DMS 273 (cell line): ENCODE measurements at regions not wholly inside any gene's neighbourhood (a gene's known extent, or its start where the extent isn't known, plus 50 kb on each side); places are given as distances from the start of the nearest gene placed in this dataset.

Experiments used
- DNase-seq: peaks from one replicate; lab custom pipeline; 2025; ENCODE audit not compliant: unreplicated experiment; lab: John Stamatoyannopoulos, UW

DNA sequence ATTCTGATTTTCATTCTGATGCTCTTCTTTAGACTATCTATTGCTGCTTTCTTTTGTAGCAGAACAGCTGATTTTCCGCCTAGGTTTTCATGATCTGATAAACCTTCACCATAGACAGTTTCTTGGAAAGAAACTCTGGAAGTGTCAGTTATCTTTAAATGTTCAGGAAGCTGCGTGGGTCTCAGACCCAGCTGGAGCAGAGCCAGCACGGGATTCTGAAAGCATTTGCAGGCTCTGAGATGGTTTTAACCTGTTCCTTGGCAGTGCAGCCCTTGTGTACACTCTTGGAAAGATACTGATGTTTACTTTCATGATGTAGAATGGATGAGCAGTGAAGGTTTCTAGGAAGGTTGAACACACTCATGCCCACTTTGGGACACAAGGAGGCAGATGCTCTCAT, 178.0 kb upstream of the DMRT1 start:
- DNase-seq, result no peak

DNA sequence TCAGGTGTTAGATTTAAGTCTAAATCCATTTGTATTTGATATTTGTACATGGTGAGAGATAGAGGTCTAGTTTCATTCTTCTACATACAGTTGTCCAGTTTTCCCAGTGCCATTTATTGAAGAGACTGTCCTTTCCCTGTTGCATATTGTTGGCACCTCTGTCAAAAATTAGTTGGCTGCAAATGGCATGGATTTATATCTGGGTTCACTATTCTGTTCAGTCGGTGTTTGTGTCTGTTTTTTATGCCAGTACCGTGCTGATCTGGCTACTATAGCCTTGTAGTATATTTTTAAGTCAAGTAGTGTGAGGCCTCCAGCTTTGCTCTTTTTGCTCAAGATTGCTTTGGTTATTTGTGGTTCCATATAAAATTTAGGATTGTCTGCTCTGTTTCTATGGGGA, 176.2 kb upstream of the DMRT1 start:
- DNase-seq, result no peak

DNA sequence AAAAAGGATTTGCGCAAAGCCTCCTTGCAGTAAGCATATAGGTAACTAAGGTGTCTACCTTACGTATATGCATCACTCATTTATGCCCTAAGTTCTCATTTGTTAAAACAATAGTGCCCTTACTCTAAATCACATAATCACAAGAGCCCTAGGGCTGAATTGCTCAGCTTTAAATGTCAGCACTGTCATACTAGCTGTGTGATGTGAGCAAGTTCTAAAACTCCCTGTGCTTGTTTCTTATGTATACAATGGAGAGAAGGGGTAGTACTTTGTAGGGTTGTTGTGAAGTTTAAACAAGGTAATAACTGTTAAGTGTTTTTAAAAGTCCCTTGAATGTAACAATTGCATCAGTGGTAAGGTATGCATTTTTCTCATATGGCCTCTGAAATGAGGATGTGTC, 169.5 kb upstream of the DMRT1 start:
- DNase-seq, result no peak

DNA sequence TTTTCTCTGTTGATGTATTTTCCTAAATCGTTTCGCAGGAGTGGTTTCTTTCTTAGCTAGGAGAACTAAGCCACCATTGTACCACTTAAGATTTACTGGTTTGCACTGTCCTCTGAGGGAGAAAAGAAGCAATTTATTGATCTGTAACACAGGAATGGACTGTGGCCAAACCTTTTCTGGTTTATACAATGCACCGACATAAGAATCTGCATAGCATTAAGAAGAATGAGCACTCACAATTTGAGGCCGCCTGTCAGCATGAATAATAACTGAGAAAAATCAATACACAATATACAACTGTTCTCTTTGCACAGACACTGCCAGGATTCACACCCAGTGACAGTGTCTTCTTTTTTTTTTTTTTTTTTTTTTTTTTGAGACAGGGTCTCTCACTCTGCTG, 168.6 kb upstream of the DMRT1 start:
- DNase-seq, result no peak

DNA sequence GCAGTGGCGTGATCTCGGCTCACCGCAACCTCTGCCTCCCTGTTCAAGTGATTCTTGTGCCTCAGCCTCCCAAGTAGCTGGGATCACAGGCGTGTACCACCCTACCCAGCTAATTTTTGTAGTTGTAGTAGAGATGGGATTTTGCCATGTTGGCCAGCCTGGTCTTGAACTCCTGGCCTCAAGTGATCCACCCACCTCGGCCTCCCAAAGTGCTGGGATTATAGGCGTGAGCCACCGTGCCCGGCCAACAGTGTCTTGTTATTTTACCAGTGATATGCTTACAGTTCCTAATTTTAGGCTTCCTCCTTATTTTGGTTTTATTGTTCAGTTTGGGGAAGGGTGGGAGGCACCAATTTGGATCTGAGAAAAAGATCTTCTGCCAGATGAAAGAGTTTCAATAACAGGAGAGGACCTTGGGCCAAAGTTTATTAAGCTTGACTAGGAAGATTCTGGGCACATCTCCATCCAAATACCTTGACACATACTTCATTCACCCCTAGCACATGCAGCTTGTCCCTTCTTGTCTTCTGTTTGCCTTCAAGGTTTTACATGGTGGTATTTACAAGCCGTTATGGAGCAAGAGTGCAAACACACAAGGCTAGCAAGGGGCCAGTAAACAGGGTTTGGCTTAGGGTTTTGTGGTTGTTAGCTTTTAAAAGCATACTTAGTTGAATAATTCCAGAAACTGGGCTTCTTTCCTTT, 168.1 kb upstream of the DMRT1 start:
- DNase-seq, result no peak

DNA sequence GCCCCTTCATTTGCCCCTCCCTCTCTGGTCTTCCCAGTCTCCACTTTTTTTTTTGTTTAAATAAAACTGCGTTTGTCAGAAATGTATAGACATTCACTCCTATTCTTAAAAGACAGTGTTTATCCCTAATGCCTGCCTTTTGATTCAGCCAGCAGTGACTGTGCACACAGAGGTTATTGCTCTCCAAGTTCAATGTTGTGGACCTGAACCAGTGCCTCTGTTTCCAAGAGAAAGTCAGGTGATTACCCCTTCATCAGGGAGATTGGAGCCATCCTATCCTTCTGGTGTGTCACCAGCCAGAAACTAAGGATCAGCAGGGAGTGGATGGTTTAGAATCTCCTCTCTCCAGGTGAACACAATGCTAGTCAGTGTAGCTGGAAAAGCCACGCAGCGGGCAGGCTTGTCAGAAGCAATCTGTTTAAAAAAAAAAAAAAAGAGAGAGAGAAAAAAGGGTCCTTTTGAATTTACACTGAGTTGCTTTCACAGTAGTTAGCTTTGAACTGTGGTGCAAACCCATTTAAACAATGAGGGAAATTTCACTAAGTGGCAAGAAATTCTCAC, 167.5 kb upstream of the DMRT1 start:
- DNase-seq, result no peak

DNA sequence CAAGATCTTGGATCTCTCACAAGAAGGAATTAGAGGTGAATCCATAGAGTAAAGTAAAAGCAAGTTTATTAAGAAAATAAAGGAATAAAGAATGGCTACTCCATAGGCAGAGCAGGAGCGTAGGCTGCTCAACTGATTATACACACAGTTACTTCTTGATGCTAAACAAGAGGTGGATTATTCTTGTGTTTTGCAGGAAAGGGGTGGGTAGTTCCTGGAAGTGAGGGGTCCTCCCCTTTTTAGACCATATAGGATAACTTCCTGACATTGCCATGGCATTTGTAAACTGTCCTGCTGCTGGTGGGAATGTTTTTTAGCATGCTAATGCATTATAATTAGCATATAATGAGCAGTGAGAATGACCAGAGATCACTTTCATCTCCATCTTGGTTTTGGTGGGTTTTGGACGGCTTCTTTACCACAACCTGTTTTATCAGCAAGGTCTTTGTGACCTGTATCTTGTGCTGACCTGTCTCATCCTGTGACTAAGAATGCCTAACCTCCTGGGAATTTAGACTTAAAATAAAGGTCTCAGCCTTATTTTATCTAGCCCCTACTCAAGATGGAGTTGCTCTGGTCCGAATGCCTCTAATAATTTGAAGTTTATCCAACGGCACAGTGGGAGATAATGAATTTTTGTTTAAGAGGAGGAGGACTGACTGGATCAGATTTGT, 165.7 kb upstream of the DMRT1 start:
- DNase-seq, result no peak

DNA sequence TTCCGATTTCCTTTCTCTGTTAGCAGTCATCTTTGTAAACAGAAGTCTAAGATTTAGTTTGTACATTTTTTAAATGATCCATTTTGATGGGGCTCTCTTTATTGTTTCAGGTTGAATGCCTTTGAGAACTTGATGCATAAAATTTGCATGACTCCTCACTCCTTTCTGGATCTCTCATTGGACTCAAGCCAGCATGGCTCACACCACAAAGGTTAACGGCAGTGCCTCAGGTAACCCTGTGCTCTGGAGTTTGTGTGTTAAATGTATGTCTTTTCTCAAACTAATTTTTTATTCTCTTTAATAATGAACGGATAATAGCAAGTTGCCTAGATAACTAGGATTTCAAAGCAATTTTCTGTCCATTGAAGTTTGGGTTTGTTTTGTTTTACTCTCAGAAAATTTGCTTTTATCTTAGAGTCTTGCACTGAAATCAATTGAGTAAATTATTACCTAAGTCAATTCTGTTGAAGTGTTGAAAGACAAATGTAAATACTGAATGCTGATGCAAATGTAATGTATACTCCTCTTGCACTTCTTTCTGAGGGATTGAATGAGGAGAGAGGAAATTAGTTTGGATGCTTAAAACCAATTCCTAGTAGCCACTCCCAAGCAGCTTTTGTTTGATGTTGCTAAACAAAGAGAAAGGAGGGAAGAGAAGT, 164.6 kb upstream of the DMRT1 start:
- DNase-seq, result no peak

DNA sequence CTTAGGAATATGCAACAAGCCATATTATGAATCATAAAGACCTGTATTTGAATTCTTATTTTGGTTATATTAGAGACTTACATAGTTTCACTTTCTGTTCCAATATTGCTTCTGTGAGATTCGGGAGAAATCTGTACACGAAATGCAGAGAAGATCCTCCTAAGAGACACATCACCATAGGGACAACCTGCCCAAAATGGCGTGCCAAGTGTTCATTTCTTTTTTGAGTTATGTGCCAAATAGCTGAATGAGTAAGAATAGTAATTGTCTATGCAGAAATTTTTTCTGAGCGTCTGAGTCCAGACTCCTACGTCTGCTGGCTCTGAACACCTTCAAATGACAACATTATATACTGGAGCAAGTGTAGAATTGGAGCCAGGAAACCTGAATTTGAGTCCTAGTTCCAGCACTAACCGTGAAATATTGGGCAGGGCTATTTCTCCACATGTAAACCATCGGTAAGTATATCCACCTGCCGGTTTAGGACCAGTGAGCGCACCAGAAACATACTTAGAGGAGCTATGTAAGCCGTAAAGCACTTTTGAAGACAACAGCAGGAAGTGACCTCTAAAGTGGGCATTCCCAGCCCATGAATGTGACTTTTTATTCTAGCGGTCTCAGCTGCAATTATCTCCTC, 163.9 kb upstream of the DMRT1 start:
- DNase-seq, result no peak

DNA sequence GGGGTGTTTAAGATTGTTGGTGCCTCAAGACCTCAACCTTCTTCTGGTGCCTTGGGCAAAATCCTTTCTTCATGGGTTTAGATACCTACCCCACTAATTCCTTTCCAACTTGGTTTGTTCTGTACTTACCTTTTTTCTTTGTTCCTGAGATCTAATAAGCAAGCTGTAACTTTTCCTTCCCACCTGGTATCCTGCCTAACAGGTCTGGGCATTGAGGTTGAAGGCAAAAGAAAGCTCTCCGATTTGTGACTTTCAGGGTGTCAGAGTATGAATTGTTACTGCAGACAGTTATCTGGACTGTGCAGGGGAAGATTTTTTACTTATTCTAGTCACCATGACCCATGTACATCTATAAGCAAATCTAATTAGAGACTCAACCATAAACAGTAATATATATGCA, 162.6 kb upstream of the DMRT1 start:
- no peak for DNase-seq

DNA sequence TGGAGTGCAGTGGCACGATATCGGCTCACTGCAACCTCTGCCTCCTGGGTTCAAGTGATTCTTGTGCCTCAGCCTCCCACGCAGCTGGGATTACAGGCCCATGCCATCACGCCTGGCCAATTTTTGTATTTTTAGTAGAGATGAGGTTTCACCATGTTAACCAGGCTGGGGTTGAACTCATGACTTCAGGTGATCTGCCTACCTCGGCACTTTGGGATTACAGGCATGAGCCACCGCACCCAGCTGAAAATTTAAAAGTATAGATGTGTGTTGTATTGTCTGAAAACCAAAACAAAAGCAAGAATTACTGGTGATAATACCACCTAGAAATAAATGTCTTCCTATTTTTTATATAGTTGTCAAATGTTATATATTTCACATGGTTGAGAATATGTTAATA, 162.0 kb upstream of the DMRT1 start:
- DNase-seq, result no peak

DNA sequence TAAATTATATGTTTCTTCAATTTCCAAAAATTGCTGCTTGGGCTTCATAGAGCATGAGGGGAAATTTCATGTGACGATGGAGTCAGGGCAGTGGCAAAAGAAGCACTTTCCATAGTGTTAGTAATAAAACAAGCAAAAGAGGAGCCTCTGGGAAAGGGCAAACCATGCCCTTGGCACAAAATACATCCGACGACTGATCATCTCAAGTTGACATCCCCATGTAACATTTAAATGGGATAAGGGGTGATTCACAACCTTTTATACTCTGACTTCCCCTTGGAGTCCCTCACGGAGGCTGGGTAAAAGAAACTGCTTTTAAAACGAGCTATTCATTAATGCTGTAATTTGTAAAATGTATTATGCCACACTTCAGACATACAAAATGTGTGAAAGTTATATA, 161.4 kb upstream of the DMRT1 start:
- DNase-seq, result no peak

DNA sequence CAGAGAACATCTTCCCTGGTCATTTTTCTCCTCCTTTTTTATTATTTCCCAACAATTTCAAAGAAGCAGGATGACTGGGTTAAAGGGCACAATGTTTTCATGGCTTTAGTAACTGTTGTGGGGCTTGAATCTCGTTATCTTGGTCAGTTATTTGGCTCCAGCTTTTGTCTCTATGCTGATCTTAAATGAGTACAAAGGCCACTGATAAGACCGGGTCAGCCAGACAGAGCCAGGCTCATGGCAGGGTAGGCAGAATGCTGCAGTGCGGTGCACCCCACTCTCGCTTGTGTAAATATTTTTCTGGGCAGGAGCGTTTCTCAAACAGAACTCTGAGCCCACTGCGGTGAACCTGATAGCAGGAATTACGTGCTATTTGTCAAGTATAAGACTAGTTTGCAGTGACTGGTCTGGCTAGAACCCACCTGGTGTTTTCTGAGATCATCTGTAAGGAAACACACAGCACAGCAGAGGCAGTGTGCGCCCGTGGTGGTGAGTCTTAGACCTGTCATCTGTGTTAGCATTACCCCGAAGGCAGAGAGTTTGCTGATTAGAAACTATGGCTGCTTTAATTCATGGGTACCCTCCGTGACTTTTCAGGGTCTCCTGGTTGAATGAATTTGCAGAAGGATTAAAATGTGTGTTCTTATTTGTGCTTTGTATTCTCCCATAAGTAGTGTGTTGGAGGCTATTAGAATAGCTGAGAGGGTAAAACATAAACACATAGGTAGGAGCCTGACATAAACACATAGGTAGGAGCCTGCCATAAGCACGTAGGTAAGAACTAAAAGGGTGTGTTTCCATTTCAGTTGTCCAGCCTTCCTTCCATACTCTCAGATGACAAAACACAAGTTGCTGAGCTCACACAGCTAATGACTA, 158.6 kb upstream of the DMRT1 start:
- DNase-seq, result no peak

DNA sequence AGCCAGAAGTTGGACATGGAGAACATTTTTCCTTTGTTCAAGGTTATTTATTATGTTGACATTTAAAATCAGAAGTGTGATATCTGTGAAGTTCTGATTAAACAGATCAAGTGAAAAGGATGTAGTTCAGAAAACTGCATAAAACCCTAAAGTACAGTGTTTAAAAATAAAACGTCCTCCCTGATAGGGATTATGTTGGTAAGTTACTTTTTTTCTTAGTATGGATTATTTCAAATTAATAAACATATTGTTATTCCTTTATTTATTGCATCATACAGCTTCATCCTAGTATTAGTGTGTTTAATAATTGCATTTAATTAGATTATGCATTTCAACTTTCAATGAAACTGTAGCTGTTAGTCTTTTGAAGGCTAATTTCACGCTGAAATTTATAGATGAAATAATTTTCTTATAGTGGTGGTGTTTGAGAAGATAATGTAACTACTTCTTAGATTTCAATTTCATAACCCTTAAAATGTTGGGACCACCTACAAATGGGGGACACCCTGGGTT, 157.9 kb upstream of the DMRT1 start:
- DNase-seq, result no peak

DNA sequence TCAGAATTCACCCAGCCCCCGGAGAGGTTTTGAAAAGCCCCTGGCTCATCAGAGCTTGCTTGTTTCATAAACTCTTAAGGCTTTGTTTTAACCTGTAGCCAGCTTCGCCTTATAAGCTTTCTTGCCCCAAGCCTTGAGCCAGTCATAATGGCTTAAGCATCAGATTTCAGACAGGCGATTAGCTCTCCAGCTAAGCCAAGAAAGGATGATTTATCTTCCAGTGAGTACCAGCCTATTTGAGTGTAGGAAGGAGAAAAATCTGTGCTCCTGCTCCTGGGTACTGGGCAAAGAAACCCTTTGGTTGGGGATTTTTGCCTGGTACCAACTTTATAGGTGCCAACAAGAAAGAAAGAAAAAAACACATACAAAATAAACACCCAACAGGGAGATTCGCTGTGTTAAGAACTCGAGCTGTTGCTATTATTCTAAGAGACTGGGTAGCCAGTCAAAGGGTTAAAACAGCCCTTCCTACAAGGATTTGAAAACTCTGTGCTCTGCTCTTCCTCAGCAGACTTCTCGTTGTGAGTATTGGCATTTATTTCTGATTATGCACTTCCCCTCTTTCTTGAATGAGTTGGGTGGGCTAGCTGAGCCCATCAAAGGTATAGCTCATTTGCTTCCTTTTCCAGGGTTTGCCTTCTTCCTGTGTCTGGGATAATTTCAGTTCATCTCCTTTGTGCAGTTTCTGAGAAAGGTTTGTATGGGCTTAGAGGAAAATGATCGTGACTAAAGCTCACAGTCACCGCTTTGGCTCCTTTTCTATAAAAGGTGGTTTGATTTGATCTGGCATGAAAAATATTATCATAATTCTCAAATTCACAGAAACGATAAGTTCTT, 157.2 kb upstream of the DMRT1 start:
- DNase-seq, result peak; percentile 20

DNA sequence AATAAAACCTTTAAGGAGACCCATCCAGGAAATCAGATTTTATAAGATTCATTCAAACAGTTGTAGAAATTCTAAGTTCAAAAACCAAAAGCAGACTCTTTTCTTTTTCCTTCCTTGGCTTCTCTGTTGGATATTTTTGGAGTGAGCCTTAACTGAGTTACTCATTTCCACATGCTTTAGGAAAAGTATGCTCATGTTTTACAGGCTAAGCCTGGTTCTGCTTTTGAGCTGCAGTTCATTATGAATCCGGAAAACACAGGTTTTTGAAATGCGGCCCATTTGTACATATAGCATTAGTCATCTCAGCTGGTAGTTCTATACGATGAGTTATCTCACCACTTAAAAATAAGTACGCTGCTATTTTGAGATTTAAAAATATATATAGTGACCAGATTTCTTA, 156.6 kb upstream of the DMRT1 start:
- no peak for DNase-seq

DNA sequence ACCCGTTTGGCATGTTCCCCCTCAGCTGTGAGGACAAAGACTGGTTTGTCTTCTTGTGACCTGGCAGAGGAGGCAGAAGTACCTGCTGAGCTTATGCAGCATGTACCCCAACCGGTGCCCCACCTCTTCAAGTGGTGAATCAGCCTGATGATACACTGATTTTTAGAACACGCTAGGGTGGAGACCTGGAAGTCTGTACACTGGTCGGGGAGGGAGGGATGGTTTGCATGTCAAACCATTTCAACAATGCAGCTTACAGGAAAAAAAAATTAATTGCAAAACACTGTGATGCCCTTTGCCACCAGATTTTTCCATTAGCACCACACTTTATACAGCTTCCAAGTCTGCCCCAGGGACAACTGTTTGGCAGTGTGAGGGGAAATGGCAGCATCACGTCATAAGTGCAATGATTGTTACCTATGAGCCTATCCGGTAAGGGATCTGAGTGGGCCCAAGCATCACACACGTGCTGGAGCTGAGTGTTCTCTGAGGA, 155.1 kb upstream of the DMRT1 start:
- DNase-seq, result no peak

DNA sequence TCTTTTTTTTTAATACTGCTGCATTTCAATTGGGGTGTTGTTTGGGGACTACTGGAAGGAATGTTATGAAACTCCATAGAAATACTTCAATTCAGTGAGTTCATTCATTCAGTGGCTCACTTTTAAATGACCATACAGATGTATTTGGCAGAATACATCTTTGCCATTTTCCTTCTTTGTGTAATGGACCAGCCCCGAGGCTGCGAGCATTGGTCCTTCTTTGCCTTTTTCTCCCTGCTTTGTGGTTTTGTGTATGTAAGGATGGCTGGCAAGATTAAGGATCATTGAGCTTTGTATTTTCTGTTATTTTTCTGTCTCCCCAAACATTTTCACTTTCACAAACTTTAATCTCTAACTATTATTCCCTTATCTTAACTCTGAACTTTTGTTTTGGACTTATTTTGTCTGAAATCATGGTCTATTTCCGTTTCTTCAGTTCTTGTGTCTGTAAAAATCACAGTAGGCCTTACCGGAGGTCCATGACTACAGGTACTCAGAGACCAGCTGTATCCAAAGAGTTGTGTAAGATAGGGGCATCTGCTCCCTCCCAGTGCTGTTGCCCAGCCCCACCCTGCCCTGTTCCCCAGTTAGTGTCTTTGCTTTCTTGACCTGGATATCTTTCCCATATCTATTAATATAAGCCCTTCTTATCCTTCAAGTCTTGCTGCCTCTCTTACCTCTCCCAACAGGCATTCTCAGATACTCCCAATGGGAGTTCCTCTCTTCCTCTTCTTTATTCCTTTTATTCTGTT, 154.3 kb upstream of the DMRT1 start:
- DNase-seq, result no peak

DNA sequence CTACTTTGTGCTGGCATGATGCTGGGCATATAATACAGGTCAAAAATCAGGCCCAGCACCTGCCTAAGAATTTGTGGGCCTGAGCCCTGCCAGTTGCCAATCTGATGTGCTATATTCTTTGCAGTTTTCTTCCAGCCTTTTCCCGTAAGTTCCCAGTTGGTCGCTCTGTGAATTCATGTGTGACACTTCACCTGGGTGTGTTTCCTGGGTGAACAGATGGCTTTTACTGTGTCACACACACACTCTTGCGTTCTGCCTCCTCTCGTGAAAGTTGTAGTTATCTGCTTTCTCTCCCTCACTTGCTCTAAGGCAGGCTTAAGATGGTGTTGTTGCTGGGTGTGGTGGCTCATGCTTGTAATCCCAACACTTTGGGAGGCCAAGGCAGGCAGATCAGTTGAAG, 153.5 kb upstream of the DMRT1 start:
- no peak for DNase-seq
